ENCODE measurements at regions not wholly inside any gene's neighbourhood (a gene's known extent, or its start where the extent isn't known, plus 50 kb on each side); places are given as distances from the start of the nearest gene placed in this dataset.

- TF ChIP-seq POLR2AphosphoS5 (IDR thresholded peaks at IDR 0.05; ENCODE audit: low read depth, low read length) (no peak), TAF1 (IDR thresholded peaks at IDR 0.05; ENCODE audit: borderline replicate concordance, insufficient read depth, low read length) (no peak)
These were observed 99.5 kb upstream of the GJB5 start for GRCh38 chr1:34655206-34655874.

Data from PFSK-1 (cell line).